HG03469 (cell line): ENCODE measurements at regions not wholly inside any gene's neighbourhood (a gene's known extent, or its start where the extent isn't known, plus 50 kb on each side); places are given as distances from the start of the nearest gene placed in this dataset.

ENCODE experiments used
- ATAC-seq: cut with Tn5 transposase; IDR thresholded peaks from one replicate; pipeline ENCODE4 v1.9.1; 2021; ENCODE audit warnings: mild to moderate bottlenecking, moderate library complexity, moderate number of reproducible peaks; ENCODE audit not compliant: unreplicated experiment

GRCh38 chr14:81946375-81946774, 412.7 kb upstream of the SEL1L start:
- no peak for ATAC-seq

GRCh38 chr14:81946834-81947798, 413.5 kb upstream of the SEL1L start:
- ATAC-seq: no peak

- ATAC-seq: no peak
Measured at GRCh38 chr14:81952917-81953316, 419.3 kb upstream of the SEL1L start.

GRCh38 chr14:81953419-81953818, 419.8 kb upstream of the SEL1L start:
- ATAC-seq: no peak

GRCh38 chr14:81955123-81955522, 421.5 kb upstream of the SEL1L start:
- no peak for ATAC-seq

- ATAC-seq: no peak
Measured at GRCh38 chr14:81960781-81961180, 427.1 kb upstream of the SEL1L start.

GRCh38 chr14:81963846-81964245, 430.2 kb upstream of the SEL1L start:
- no peak for ATAC-seq

GRCh38 chr14:81970307-81970706, 436.7 kb upstream of the SEL1L start:
- ATAC-seq: no peak

- no peak for ATAC-seq
Measured at GRCh38 chr14:81971911-81972310, 438.3 kb upstream of the SEL1L start.

- no peak for ATAC-seq
Measured at GRCh38 chr14:81972601-81973000, 438.9 kb upstream of the SEL1L start.

- no peak for ATAC-seq
Measured at GRCh38 chr14:81974543-81974942, 440.9 kb upstream of the SEL1L start.

- ATAC-seq: no peak
Measured at GRCh38 chr14:81980601-81981306, 447.1 kb upstream of the SEL1L start.

GRCh38 chr14:81981307-81981675, 447.6 kb upstream of the SEL1L start:
- ATAC-seq: no peak

- no peak for ATAC-seq
Measured at GRCh38 chr14:81982046-81982445, 448.4 kb upstream of the SEL1L start.

GRCh38 chr14:81986005-81986404, 452.4 kb upstream of the SEL1L start:
- no peak for ATAC-seq

- no peak for ATAC-seq
Measured at GRCh38 chr14:81989211-81989610, 455.6 kb upstream of the SEL1L start.

- ATAC-seq: peak; percentile 62
Measured at GRCh38 chr14:81990312-81990761, 456.7 kb upstream of the SEL1L start.

- ATAC-seq: no peak
Measured at GRCh38 chr14:81991998-81992397, 458.3 kb upstream of the SEL1L start.

- ATAC-seq: no peak
Measured at GRCh38 chr14:81993432-81993831, 459.8 kb upstream of the SEL1L start.

GRCh38 chr14:82003426-82003825, 469.8 kb upstream of the SEL1L start:
- no peak for ATAC-seq

GRCh38 chr14:82009076-82009475, 475.4 kb upstream of the SEL1L start:
- no peak for ATAC-seq

GRCh38 chr14:82009993-82010392, 476.3 kb upstream of the SEL1L start:
- no peak for ATAC-seq
